ENCODE measurements at regions not wholly inside any gene's neighbourhood (a gene's known extent, or its start where the extent isn't known, plus 50 kb on each side); places are given as distances from the start of the nearest gene placed in this dataset.

GRCh38 chr17:13405807-13406206 lies 195.9 kb downstream of the HS3ST3A1 start:
- no peak overlapping the region for H4K5ac ChIP-seq (ENCODE audit: insufficient read length, low read depth, low read length)
- H3K4me1 ChIP-seq (replicated peaks in 1 of 4; ENCODE audit: control insufficient read depth in 3 of 4, insufficient read depth in 4 of 4, low read length in 3 of 4) = peaks cover 1 to 15% (median 5%) of the 10 kb centered on the region in 4 experiments; a peak in 2 of 7 replicates
- no peak overlapping the region for H3K4me2 ChIP-seq (ENCODE audit: insufficient read depth in 1 of 2, low read depth in 2 of 2, low read length in 2 of 2)
- H3K23ac ChIP-seq (ENCODE audit: insufficient read length) = no peak overlapping the region
- no peak overlapping the region for H3K14ac ChIP-seq (ENCODE audit: insufficient read length)
- H3K23me2 ChIP-seq (ENCODE audit: low read depth, low read length) = no peaks in the 10 kb centered on the region
- H2BK20ac ChIP-seq (ENCODE audit: low read length) = no peak overlapping the region
- no peak overlapping the region for H2BK5ac ChIP-seq (ENCODE audit: low read depth, low read length)
- H2BK120ac ChIP-seq (replicated peaks; ENCODE audit: low read depth, low read length) = no peak overlapping the region
- 90 to 100% methylated on average over 1 to 3 of the region's 3 CpGs for WGBS, 2 experiments (ENCODE audit: extremely low coverage in 1 of 2, insufficient coverage in 1 of 2, insufficient read length in 1 of 2, insufficient replicate concordance in 2 of 2, low coverage in 1 of 2, low lambda C conversion rate in 2 of 2, missing lambda C conversion rate in 1 of 2)
- no peaks in the 10 kb centered on the region for H3K36me3 ChIP-seq (ENCODE audit: control insufficient read depth in 2 of 4, insufficient read depth in 4 of 4, low read length in 3 of 4)
- H3K27me3 ChIP-seq (replicated peaks in 1 of 4; ENCODE audit: control insufficient read depth in 3 of 4, extremely low read depth in 1 of 4, insufficient read depth in 3 of 4, low read length in 3 of 4) = no peaks in the 10 kb centered on the region
- peak overlapping the region; percentile 35 for H2AFZ ChIP-seq (ENCODE audit: low read length)
- no peaks in the 10 kb centered on the region for H4K20me1 ChIP-seq (replicated peaks in 1 of 2; ENCODE audit: control insufficient read depth in 1 of 2, insufficient read depth in 2 of 2, low read length in 2 of 2)
- H3K9me3 ChIP-seq (ENCODE audit: insufficient read depth in 2 of 2, low read depth in 1 of 2, low read length in 1 of 2) = no peaks in the 10 kb centered on the region
- no peak overlapping the region for H3K9ac ChIP-seq (replicated peaks in 1 of 4; ENCODE audit: extremely low read depth in 1 of 4, low read depth in 3 of 4, low read length in 3 of 4)
- DNase-seq (ENCODE audit: low read depth in 1 of 2, low spot score in 2 of 2) = no peak
- H4K91ac ChIP-seq (replicated peaks; ENCODE audit: insufficient read length, low read length) = peak overlapping the region; percentile 50
- no peak overlapping the region for H3K18ac ChIP-seq (ENCODE audit: extremely low read depth, low read length)
- FAIRE-seq = no peak
- CTCF ChIA-PET (ENCODE audit: partially characterized antibody) = interaction anchor here (0.6 kb wide), 1 partner anchor 41 kb away, joined by 3 read pairs; no protein-coding TSS in a partner anchor
- no peak overlapping the region for H3K56ac ChIP-seq (replicated peaks; ENCODE audit: insufficient read length, low read depth, low read length)
- H3K4ac ChIP-seq (replicated peaks; ENCODE audit: insufficient read length, low read depth, low read length) = no peak overlapping the region
- no peak overlapping the region for H2BK15ac ChIP-seq (ENCODE audit: low read length)
- POLR2A ChIA-PET (ENCODE audit: partially characterized antibody) = no interaction called here
- H3K27ac ChIP-seq (ENCODE audit: low read depth, low read length) = no peak overlapping the region
- H2BK12ac ChIP-seq (ENCODE audit: low read depth, low read length) = no peak overlapping the region
- H4K8ac ChIP-seq (ENCODE audit: extremely low read depth, insufficient read depth, low read length) = no peak overlapping the region
- no peak overlapping the region for H3K4me3 ChIP-seq (ENCODE audit: extremely low read depth in 1 of 4, insufficient read depth in 2 of 4, low read depth in 3 of 4, low read length in 4 of 4)
- no peaks in the 10 kb centered on the region for H3K79me1 ChIP-seq (ENCODE audit: low read depth, low read length)
- no peaks in the 10 kb centered on the region for H3K79me2 ChIP-seq (ENCODE audit: control insufficient read depth in 1 of 2, insufficient read depth in 2 of 2, low read length in 2 of 2)
- H2AK5ac ChIP-seq (ENCODE audit: low read depth, low read length) = no peak overlapping the region
- no peak for TF ChIP-seq CBX5 (IDR thresholded peaks at IDR 0.05; ENCODE audit: low read depth, low read length)
- TF ChIP-seq PHF8 (conservative IDR thresholded peaks at IDR 0.05; ENCODE audit: low read depth, low read length) = no peak
- no peak for TF ChIP-seq JUN (IDR thresholded peaks at IDR 0.05; ENCODE audit: low read depth, low read length)
- no peak for TF ChIP-seq RNF2 (IDR thresholded peaks at IDR 0.05; ENCODE audit: borderline replicate concordance, low read depth, low read length, missing control alignments, poor library complexity, severe bottlenecking)
- no peak for TF ChIP-seq SAP30 (IDR thresholded peaks at IDR 0.05; ENCODE audit: insufficient read depth, insufficient replicate concordance, low read length)
- no peak for TF ChIP-seq NRF1 (IDR thresholded peaks at IDR 0.05; ENCODE audit: low read depth, low read length)
- no peak for TF ChIP-seq ATF3 (IDR thresholded peaks at IDR 0.05; ENCODE audit: insufficient read depth, low read depth, low read length)
- no peak for TF ChIP-seq E2F6 (IDR thresholded peaks at IDR 0.05)
- no peak for TF ChIP-seq POLR2AphosphoS5 (IDR thresholded peaks at IDR 0.05; ENCODE audit: low read depth, low read length)
- TF ChIP-seq TAF1 (IDR thresholded peaks at IDR 0.05; ENCODE audit: low read depth, low read length) = no peak
- no peak for TF ChIP-seq SIRT6 (IDR thresholded peaks at IDR 0.05; ENCODE audit: low read length)
- no peak for TF ChIP-seq EZH2 (IDR thresholded peaks at IDR 0.05; ENCODE audit: low read depth, low read length, severe bottlenecking)
- no peak for TF ChIP-seq TEAD4 (IDR thresholded peaks at IDR 0.05; ENCODE audit: low read depth, low read length)
